Stimulated activated CD4-positive, alpha-beta T cell treated with anti-CD3 and anti-CD28 coated beads, Interleukin-1b, Interleukin-23, amount 100 ng/mL, for 48 hours (primary cell): ENCODE measurements at regions not wholly inside any gene's neighbourhood (a gene's known extent, or its start where the extent isn't known, plus 50 kb on each side); places are given as distances from the start of the nearest gene placed in this dataset.
"Not testable (repeated sequence)": the region's sequence is repeated elsewhere in the genome, so short reads cannot be mapped to it uniquely, and the experiment has no call there.

ENCODE experiments used
- DNase-seq: peaks from one replicate; pipeline ENCODE4 v3.0.0-alpha.2; 2020

DNA sequence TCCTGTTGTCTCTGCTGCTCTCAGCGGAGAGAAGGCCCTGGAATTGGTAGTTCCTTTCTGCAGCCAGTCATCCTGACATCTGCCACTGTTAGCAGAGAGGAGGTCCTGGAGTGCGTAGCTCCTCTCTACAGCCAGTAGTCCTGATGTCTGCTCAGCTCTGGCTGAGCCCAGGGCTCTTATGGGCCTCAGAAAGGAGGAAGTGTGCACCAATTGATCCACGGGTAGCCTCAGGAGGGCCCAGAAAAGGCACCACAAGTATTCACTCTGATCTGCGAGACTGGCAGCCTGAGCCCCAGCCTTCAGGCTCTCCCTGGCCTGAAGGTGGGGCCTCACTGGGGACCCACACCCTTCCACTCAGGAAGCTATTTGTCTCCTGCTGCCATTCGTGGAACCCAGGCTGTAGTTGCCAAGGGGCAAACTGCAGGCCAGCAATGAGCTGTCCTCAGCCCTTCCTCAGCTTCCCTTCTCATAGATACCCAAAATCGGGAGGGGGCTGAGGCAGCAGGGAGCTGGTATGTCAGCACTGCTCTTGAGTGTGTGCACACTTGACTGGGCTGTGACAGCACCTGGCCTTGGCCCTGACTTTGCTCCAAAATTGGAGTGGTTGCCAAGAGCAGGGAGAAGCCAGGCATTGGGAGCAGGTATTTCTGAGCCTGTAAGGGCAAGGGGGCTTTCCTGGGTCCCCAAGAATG, 1049.5 kb upstream of the ACO1 start:
- no peak for DNase-seq

- no peak for DNase-seq
Measured at GRCh38 chr9:31335529-31336234, 1048.8 kb upstream of the ACO1 start.

DNA sequence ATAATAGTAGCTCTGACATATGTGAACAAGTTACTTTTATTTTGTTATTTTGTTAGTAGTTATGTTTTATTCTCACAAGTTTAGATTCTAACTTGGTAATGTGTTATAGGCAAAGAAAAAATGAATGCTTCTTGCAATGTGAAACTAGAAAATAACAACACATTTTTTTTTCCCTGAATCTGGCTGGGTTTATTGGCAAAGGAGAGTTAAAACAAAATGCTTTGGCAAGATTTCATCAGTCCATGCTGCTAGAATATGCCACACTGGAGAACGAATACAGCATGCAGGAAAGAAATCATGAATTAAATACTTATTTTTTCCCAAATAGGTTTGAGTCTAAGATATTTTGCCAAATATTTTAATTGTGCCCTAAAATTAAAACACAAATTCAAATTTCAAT, 1048.1 kb upstream of the ACO1 start:
- DNase-seq: no peak

- no peak for DNase-seq
Measured at GRCh38 chr9:31336841-31337240, 1047.6 kb upstream of the ACO1 start.

- no peak for DNase-seq
Measured at GRCh38 chr9:31347082-31347617, 1037.3 kb upstream of the ACO1 start.

GRCh38 chr9:31355159-31355882, 1029.1 kb upstream of the ACO1 start:
- DNase-seq: no peak

- DNase-seq: no peak
Measured at GRCh38 chr9:31355965-31356364, 1028.5 kb upstream of the ACO1 start.

DNA sequence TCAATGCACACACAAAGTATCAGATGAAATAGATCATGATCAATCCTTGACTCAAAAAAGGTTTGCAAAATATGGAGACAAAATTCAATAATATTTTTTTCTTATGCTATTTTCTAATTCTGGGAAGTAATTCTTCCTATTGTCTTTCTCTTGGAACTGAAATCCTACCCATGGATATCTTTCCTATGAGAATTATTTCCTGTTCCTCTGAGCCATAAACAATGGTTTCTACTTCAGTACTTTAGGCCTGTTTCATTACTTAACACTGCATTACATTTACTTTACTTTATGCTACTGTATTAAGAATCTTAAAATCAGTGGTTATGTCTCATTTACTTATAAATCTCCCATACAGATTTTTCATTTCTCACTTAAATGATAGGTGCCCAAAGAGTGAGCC, 1025.4 kb upstream of the ACO1 start:
- DNase-seq: no peak

GRCh38 chr9:31364171-31364570, 1020.3 kb upstream of the ACO1 start:
- no peak for DNase-seq

- no peak for DNase-seq
Measured at GRCh38 chr9:31372799-31373587, 1011.5 kb upstream of the ACO1 start.

- no peak for DNase-seq
Measured at GRCh38 chr9:31377358-31377757, 1007.1 kb upstream of the ACO1 start.

DNA sequence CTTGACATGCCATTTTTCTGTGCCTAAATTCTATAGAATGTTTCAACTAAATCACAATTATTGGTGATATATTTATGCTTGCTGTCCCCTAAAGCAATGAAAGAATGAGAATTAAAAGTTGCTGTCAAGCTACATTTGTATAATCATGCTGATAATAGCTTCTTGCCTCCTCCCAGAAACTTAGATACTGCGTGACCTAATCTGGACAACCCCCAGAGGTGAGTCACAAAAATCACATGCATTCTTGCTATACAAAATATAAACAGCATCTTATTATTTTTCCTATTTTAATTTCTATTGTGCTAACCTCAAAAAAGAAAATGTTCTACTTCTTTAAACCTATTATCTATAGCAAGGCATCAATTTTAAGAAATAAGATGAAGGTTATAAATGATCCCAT, 995.8 kb upstream of the ACO1 start:
- no peak for DNase-seq

GRCh38 chr9:31389075-31389474, 995.4 kb upstream of the ACO1 start:
- no peak for DNase-seq

DNA sequence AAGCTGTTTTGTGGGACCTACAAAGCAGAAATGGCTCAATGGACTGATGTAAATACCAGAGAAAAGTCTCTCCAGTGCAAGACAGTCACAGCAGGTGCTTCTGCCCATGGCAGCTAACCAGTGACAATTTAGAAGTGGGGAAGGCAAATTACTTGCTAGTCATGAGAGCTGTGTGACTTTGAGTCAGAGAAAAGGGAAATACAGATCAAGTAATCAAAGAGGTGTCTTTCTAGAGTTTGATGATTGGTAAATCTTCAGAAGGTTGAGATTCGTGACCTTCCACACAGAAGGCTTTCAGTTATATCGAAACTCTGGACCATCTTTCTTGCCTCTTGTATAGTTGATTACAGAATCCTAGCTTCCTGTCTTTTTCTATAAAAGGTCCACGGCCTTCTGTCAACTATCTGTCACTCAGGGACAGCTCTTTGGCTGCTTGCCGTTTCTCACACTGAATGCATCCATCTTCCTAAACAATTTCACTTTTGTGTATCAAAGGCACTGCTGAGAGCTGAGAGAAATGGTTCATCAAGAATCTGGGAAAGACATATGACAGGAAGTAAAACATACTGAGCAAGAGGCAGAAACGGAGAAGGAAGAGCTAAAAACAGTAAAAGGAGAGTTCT, 993.9 kb upstream of the ACO1 start:
- DNase-seq: no peak

- no peak for DNase-seq
Measured at GRCh38 chr9:31393240-31393639, 991.2 kb upstream of the ACO1 start.

GRCh38 chr9:31394015-31394473, 990.4 kb upstream of the ACO1 start:
- DNase-seq: no peak

- no peak for DNase-seq
Measured at GRCh38 chr9:31412081-31412480, 972.4 kb upstream of the ACO1 start.

DNA sequence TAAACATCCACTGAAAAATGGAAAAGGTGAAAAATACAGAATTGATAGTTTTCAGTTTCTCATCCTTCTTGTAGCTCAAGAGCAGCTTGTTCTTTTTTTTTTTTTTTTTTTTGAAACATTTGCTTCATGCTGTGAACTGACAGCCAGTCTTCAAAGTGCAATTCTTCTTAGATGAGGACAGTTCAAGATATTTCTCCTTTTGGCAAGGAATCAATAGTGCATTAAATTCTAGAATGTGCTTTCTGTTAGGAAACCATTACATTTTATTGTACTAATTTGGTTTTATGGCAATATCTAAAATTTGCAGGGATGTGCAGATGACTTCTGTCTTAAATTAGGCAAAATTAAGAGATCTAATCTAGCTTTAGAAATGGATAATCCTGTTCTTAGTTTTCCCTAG, 969.3 kb upstream of the ACO1 start:
- DNase-seq: no peak

DNA sequence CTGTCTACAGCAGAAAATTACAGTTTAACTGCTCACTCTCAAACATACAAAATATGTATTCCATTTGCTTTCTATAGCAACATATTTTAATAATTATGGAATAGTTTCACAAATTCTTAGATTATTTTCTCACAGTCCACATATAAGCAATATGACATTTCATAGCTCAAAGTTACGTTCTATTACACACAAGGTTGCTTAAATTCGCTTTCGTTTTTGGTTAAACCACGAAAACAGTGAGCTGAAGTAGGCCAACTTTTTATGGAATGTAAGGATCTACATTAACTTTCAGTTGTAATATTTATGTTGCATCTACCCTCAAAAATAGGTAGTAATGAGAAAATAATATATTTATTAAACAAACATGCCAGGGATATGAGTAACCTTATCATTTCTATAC, 966.0 kb upstream of the ACO1 start:
- no peak for DNase-seq

DNA sequence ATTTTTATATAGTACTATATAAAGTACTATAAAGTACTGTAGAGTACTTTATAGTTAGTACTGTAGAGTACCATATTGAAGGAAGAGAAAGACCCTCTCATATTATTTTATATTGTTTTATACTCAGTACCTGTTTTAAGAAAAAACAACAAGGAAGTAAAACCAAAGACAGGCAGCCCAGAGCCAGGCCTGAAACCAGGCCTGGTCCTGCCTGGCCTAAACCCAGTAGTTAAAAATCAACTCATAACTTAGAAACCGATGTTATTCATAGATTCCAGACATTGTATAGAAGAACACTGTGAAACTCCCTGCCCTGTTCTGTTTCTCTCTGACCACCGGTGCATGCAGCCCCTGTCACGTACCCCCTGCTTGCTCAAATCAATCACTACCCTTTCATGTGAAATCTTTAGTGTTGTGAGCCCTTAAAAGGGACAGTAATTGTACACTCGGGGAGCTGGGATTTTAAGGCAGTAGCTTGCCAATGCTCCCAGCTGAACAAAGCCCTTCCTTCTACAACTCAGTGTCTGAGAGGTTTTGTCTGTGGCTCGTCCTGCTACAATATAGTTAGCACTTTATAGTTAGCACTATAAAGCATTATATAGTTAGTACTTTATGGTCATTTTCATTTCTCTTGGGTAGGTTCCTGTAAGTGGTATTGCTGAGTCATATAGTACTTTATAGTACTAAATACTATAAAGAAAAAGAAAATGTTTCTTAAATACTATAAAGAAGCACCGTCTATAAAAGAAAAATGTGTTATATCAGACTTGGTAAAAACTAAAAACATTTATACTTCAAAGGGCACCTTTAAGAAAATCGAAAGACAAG, 940.6 kb upstream of the ACO1 start:
- not testable (repeated sequence) for DNase-seq

- no peak for DNase-seq
Measured at GRCh38 chr9:31445357-31445756, 939.1 kb upstream of the ACO1 start.
